ENCODE measurements at regions not wholly inside any gene's neighbourhood (a gene's known extent, or its start where the extent isn't known, plus 50 kb on each side); places are given as distances from the start of the nearest gene placed in this dataset.

- H3K4me3 ChIP-seq (ENCODE audit: low read depth, low read length): no peak overlapping the region
- no peak for TF ChIP-seq CTCF (IDR thresholded peaks at IDR 0.05; ENCODE audit: borderline replicate concordance, insufficient read depth, low read depth, low read length)
These were observed 112.7 kb downstream of the HNRNPD start for GRCh38 chr4:82261084-82261483.

GRCh38 chr4:82260632-82261031 lies 113.2 kb downstream of the HNRNPD start:
- H3K4me3 ChIP-seq (ENCODE audit: low read depth, low read length): no peak overlapping the region
- TF ChIP-seq CTCF (IDR thresholded peaks at IDR 0.05; ENCODE audit: borderline replicate concordance, insufficient read depth, low read depth, low read length): no peak

- TF ChIP-seq CTCF (IDR thresholded peaks at IDR 0.05; ENCODE audit: borderline replicate concordance, insufficient read depth, low read depth, low read length): no peak
- H3K4me3 ChIP-seq (ENCODE audit: low read depth, low read length): no peak overlapping the region
These were observed 117.1 kb downstream of the HNRNPD start for GRCh38 chr4:82256718-82257117.

GRCh38 chr4:82255657-82256056 lies 118.1 kb downstream of the HNRNPD start:
- no peak overlapping the region for H3K4me3 ChIP-seq (ENCODE audit: low read depth, low read length)
- no peak for TF ChIP-seq CTCF (IDR thresholded peaks at IDR 0.05; ENCODE audit: borderline replicate concordance, insufficient read depth, low read depth, low read length)

GRCh38 chr4:82248903-82249632 lies 124.7 kb downstream of the HNRNPD start:
- TF ChIP-seq CTCF (IDR thresholded peaks at IDR 0.05; ENCODE audit: borderline replicate concordance, insufficient read depth, low read depth, low read length): no peak
- no peak overlapping the region for H3K4me3 ChIP-seq (ENCODE audit: low read depth, low read length)

GRCh38 chr4:82247629-82248028 lies 126.2 kb downstream of the HNRNPD start:
- no peak for TF ChIP-seq CTCF (IDR thresholded peaks at IDR 0.05; ENCODE audit: borderline replicate concordance, insufficient read depth, low read depth, low read length)
- H3K4me3 ChIP-seq (ENCODE audit: low read depth, low read length): no peak overlapping the region

- TF ChIP-seq CTCF (IDR thresholded peaks at IDR 0.05; ENCODE audit: borderline replicate concordance, insufficient read depth, low read depth, low read length): no peak
- no peak overlapping the region for H3K4me3 ChIP-seq (ENCODE audit: low read depth, low read length)
These were observed 126.6 kb downstream of the HNRNPD start for GRCh38 chr4:82247171-82247570.
